ENCODE measurements at regions not wholly inside any gene's neighbourhood (a gene's known extent, or its start where the extent isn't known, plus 50 kb on each side); places are given as distances from the start of the nearest gene placed in this dataset.

GRCh38 chr4:11604821-11605220 lies 176.1 kb upstream of the HS3ST1 start (continued):
- no peak for TF ChIP-seq ZNF462 (CRISPR knock-in tag; IDR thresholded peaks at IDR 0.05)
- TF ChIP-seq ETS1 (IDR thresholded peaks at IDR 0.05): no peak
- no peak for TF ChIP-seq EZH2 (IDR thresholded peaks at IDR 0.05; ENCODE audit: low read depth, unreplicated experiment)
- TF ChIP-seq EZH2phosphoT487 (IDR thresholded peaks at IDR 0.05; ENCODE audit: unreplicated experiment): no peak

- H3K4me3 ChIP-seq: no peak overlapping the region
- H3K36me3 ChIP-seq (ENCODE audit: insufficient read depth): no peaks in the 10 kb centered on the region
- H3K36me3 Mint-ChIP-seq (ENCODE audit: low read depth): no peaks in the 10 kb centered on the region
- ATAC-seq (peak; percentile 89), DNase-seq (ENCODE audit: low spot score) (peak; percentile 32)
- H3K4me1 Mint-ChIP-seq: peaks cover 19% of the 10 kb centered on the region
- no peaks in the 10 kb centered on the region for H4K20me1 ChIP-seq (replicated peaks; ENCODE audit: insufficient read depth)
- H3K79me2 ChIP-seq (replicated peaks; ENCODE audit: insufficient read depth): no peaks in the 10 kb centered on the region
- H3K4me1 ChIP-seq (ENCODE audit: insufficient read depth): peaks cover 20% of the 10 kb centered on the region; the same call in 1 of the 2 replicates
- H3F3A ChIP-seq (replicated peaks; ENCODE audit: low read depth): no peaks in the 10 kb centered on the region
- H3K27me3 ChIP-seq (ENCODE audit: insufficient read depth): no peaks in the 10 kb centered on the region
- no peaks in the 10 kb centered on the region for H3K27me3 Mint-ChIP-seq (ENCODE audit: insufficient read depth, low read depth, poor library complexity)
- H3K9me2 ChIP-seq (ENCODE audit: insufficient read depth): no peaks in the 10 kb centered on the region
- H2AFZ ChIP-seq: peak overlapping the region; percentile 84
- no peak overlapping the region for H3K27ac ChIP-seq (ENCODE audit: low read depth)
- H3K27ac Mint-ChIP-seq: peak overlapping the region; percentile 76
- H3K4me3 Mint-ChIP-seq: no peak overlapping the region
- TF ChIP-seq NANOG (IDR thresholded peaks at IDR 0.05; ENCODE audit: borderline replicate concordance) (no peak), ZNF462 (CRISPR knock-in tag; IDR thresholded peaks at IDR 0.05) (peak; percentile 14; the same call in 1 of the 2 replicates)
- peak overlapping the region; percentile 45; the same call in 1 of the 2 replicates for H3K4me2 ChIP-seq
- H3K9me3 Mint-ChIP-seq: no peaks in the 10 kb centered on the region
Measured at GRCh38 chr4:11603591-11604194, 175.0 kb upstream of the HS3ST1 start.
